WTC11 (cell line): ENCODE measurements at regions not wholly inside any gene's neighbourhood (a gene's known extent, or its start where the extent isn't known, plus 50 kb on each side); places are given as distances from the start of the nearest gene placed in this dataset.

Experiments
- CREB1 ChIP-seq: sonication (generic); formaldehyde crosslinking; IDR thresholded peaks from 2 replicates; pipeline ENCODE4 v1.8.0; 2023; ENCODE audit warnings: mild to moderate bottlenecking, missing genetic modification reagents
- CREM ChIP-seq: sonication (generic); formaldehyde crosslinking; IDR thresholded peaks from 2 replicates; pipeline ENCODE4 v1.8.1; 2022; ENCODE audit warnings: mild to moderate bottlenecking, missing genetic modification reagents, moderate library complexity
- ESRRA ChIP-seq: sonication (generic); formaldehyde crosslinking; IDR thresholded peaks from 2 replicates; pipeline ENCODE4 v1.8.1; 2022; ENCODE audit warnings: mild to moderate bottlenecking, missing genetic modification reagents, borderline replicate concordance
- GTF2I ChIP-seq: fragments of 250-450 bp; sonication (Bioruptor Pico); conservative IDR thresholded peaks from 2 replicates; pipeline ENCODE4 v1.4.0; 2021; ENCODE audit warnings: mild to moderate bottlenecking
- JUN ChIP-seq: sonication (generic); formaldehyde crosslinking; IDR thresholded peaks from 2 replicates; pipeline ENCODE4 v1.8.0; 2023; ENCODE audit warnings: mild to moderate bottlenecking, missing genetic modification reagents
- TF ChIP-seq, protein P1 (sequence below): fragments of 200-600 bp; IDR thresholded peaks from 2 replicates; pipeline ENCODE4 v1.8.0; 2022; ENCODE audit warnings: antibody characterized with exemption
- TF ChIP-seq, protein P2 (sequence below): sonication (generic); formaldehyde crosslinking; IDR thresholded peaks from 2 replicates; pipeline ENCODE4 v1.8.1; 2023; ENCODE audit warnings: mild to moderate bottlenecking, moderate library complexity, missing genetic modification reagents
- TF ChIP-seq, protein P3 (sequence below): fragments of 250-450 bp; sonication (Bioruptor Pico); IDR thresholded peaks from 2 replicates; pipeline ENCODE4 v2.1.2; 2022; ENCODE audit warnings: mild to moderate bottlenecking, moderate library complexity
- TF ChIP-seq, protein P4 (sequence below): sonication (generic); formaldehyde crosslinking; IDR thresholded peaks from 2 replicates; pipeline ENCODE4 v1.8.0; 2022; ENCODE audit warnings: mild to moderate bottlenecking, missing genetic modification reagents

DNA sequence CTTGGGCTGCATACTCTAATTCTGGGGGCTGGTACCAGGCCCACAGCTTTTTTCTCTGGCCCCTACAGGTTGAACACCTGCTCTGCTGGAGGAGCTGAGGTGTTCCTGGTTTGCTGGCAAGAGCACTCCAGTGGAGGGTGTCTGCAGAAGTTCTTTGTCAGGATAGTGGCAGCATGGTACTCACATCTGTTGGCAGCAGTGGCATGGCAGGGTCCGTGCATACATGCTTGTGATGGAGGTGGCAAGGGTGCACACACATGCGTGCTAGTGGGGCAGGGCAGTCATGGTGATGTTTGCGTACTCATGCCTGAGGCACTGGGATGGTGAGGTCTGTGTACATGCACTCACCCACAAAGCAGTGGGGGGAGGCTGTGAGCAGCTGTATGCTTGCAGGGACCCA lies 235.5 kb upstream of the KLF8 start:
- TF ChIP-seq JUN (CRISPR knock-in tag) (no peak), CREM (CRISPR knock-in tag) (no peak), CREB1 (CRISPR knock-in tag) (no peak), GTF2I (CRISPR knock-in tag) (no peak), ESRRA (no peak)
- TF ChIP-seq, protein P1, sequence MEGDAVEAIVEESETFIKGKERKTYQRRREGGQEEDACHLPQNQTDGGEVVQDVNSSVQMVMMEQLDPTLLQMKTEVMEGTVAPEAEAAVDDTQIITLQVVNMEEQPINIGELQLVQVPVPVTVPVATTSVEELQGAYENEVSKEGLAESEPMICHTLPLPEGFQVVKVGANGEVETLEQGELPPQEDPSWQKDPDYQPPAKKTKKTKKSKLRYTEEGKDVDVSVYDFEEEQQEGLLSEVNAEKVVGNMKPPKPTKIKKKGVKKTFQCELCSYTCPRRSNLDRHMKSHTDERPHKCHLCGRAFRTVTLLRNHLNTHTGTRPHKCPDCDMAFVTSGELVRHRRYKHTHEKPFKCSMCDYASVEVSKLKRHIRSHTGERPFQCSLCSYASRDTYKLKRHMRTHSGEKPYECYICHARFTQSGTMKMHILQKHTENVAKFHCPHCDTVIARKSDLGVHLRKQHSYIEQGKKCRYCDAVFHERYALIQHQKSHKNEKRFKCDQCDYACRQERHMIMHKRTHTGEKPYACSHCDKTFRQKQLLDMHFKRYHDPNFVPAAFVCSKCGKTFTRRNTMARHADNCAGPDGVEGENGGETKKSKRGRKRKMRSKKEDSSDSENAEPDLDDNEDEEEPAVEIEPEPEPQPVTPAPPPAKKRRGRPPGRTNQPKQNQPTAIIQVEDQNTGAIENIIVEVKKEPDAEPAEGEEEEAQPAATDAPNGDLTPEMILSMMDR, result no peak
- TF ChIP-seq, protein P2, sequence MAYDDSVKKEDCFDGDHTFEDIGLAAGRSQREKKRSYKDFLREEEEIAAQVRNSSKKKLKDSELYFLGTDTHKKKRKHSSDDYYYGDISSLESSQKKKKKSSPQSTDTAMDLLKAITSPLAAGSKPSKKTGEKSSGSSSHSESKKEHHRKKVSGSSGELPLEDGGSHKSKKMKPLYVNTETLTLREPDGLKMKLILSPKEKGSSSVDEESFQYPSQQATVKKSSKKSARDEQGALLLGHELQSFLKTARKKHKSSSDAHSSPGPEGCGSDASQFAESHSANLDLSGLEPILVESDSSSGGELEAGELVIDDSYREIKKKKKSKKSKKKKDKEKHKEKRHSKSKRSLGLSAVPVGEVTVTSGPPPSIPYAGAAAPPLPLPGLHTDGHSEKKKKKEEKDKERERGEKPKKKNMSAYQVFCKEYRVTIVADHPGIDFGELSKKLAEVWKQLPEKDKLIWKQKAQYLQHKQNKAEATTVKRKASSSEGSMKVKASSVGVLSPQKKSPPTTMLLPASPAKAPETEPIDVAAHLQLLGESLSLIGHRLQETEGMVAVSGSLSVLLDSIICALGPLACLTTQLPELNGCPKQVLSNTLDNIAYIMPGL (CRISPR knock-in tag), result no peak
- TF ChIP-seq, protein P3, sequence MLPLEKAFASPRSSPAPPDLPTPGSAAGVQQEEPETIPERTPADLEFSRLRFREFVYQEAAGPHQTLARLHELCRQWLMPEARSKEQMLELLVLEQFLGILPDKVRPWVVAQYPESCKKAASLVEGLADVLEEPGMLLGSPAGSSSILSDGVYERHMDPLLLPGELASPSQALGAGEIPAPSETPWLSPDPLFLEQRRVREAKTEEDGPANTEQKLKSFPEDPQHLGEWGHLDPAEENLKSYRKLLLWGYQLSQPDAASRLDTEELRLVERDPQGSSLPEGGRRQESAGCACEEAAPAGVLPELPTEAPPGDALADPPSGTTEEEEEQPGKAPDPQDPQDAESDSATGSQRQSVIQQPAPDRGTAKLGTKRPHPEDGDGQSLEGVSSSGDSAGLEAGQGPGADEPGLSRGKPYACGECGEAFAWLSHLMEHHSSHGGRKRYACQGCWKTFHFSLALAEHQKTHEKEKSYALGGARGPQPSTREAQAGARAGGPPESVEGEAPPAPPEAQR (CRISPR knock-in tag), result no peak
- TF ChIP-seq, protein P4, sequence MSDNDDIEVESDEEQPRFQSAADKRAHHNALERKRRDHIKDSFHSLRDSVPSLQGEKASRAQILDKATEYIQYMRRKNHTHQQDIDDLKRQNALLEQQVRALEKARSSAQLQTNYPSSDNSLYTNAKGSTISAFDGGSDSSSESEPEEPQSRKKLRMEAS (CRISPR knock-in tag), result no peak
